ENCODE measurements at regions not wholly inside any gene's neighbourhood (a gene's known extent, or its start where the extent isn't known, plus 50 kb on each side); places are given as distances from the start of the nearest gene placed in this dataset.

- DNase-seq (ENCODE audit: low spot score) = no peak
Observed at GRCh38 chr2:236691799-236692167, 122.2 kb downstream of the ACKR3 start.

GRCh38 chr2:236692937-236693336, 123.3 kb downstream of the ACKR3 start:
- DNase-seq (ENCODE audit: low spot score) = no peak

DNA sequence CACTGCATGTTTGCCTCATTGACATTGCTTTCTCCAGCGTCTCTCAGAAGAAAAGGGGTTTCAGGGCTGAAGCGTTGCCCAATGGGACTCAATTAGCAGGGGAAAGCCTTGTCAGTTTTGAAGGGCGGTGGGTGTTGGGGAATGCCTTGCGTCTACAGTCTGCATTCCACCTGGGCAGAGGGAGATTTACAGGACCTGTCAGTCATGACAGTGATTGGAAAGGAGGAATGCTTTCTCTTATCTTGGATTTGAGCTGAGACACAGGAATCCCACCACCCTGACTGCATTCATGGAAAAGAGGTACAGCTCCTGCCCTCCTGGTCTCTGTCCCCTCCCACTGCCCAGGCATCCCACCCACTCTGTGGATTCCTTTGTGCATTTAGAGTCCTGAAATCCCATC, 123.9 kb downstream of the ACKR3 start:
- DNase-seq (ENCODE audit: low spot score) = no peak

DNA sequence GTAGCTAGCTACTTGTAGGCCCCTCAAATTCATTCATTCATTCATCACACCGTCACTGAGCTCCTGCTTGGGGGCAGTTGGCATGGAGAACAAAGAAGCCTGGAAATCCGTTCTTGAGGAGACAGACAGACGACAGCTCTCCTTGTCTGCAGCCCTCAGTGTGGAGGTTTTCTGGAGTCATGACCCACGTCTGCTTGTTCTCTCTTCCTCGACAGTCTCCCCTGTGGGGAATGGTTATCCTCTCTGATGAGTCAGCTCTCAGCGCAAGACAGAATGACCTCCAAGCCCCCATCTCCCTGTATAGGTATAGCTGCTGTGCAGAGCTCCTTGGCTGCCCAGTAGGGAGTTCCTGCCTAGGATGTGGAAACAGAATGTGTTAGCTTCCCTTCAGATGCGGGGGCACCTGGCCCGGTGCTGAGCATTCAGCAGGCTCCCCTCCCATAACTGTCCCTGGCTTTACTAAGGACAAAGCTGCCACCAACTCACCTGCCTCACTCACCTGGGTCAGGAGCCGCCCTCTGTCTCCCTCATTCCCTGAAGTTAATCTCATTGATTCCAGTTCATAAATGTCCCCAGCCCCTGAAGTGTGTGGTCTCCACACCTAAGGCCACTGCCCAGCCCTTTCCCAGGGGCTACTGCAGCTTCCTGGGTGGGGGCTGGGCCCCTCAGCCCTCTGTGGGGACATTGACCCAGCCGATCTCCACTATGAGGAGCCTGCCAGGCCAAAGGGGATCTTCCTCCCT, 124.7 kb downstream of the ACKR3 start:
- DNase-seq (ENCODE audit: low spot score) = no peak

- no peak for DNase-seq (ENCODE audit: low spot score)
Observed at GRCh38 chr2:236696834-236697233, 127.2 kb downstream of the ACKR3 start.

DNA sequence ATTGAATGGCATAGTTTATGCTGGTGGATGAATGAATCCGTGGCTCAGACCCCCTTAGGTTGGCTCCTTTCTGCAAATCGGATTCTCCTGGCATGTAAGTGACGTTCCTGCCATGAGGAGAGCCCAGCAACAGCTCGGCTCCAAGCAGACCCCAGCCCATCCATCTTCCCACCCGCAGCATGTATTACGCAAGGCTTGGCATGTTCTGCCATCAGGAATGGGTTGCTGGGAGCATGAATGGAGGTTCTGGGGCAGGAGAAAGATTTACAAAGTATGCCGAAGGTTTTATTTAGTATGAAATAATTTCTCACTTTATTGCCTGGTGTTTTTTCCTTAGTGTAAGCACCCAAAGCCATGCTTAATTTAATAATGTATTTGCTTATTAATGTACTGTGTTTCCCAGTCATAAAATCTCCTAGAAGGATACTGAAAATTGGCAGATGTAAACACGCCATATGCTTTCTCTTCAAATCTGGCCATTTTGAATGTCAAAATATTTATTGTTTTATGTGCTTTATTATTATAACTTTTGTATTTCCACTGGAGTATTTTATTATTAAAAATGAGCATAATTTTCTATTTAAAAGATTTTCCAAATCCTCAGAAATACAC, 128.5 kb downstream of the ACKR3 start:
- DNase-seq (ENCODE audit: low spot score) = no peak

DNA sequence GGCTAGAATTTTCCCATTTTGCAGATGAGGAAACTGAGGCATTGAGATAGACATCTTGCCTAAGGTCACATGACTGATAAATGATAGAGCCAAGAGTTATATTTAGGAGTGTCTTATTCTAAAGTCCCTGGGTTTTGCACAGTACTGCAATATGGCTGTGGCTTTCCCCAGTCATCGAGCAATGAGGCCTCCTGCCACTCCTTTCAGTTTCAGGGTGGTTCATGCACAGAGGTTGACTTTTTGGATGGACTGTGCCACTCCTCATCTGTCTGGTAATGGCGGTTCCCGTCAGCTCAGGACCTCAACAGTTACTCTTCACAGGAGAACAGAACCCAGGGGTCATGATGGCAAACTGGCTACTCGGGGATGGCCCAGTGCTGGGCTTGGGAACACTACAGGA, 131.1 kb downstream of the ACKR3 start:
- no peak for DNase-seq (ENCODE audit: low spot score)

DNA sequence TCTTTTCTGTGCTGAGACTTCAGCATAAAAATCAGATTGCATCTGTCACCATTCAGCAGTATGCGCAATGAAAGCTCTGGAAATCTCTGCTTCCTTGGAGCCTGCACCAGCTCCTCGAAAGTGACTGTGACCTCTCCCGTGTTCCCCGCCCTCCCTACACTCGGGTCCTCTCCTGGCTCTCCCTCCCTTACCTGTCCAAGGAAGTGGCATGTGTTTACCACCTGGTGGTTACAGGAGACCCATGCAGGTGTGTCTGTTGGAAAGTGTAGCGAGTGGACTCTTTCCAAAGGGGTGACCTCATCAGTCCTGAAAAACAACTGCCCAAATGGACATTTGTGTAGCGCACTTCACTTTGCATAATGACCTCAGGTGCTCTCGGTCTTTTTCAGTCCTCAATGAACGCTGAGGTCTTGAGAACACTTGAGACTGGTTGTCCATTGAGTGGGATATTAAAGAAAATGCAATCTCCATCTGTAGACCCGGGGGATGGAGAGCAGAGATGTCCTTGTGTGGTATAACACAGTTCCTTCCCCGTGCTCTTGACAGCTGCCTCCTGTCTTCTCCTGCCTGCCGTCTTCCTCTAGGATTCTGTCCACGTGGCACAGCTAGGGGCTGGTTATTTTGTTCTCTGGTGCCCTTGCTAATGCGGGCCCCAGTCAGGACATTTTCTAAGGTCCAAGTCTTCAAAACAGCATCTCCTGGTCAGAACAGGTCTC, 133.2 kb downstream of the ACKR3 start:
- DNase-seq (ENCODE audit: low spot score) = no peak

DNA sequence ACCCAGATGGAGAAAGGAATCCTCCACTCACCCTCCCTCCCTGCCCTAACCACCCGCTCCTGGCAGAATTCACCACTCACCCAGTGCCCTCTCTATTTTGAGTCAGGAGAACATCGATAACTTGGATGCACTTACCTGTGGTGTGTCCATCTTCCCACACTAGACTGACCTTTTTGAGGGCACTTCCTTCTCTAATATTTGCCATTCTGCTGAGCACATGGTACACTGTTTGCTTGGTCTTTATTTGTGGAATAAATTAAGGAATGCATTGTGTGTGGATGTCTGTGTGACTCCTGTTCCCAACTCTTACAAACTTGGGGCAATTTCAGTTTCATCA, 133.7 kb downstream of the ACKR3 start:
- no peak for DNase-seq (ENCODE audit: low spot score)

DNA sequence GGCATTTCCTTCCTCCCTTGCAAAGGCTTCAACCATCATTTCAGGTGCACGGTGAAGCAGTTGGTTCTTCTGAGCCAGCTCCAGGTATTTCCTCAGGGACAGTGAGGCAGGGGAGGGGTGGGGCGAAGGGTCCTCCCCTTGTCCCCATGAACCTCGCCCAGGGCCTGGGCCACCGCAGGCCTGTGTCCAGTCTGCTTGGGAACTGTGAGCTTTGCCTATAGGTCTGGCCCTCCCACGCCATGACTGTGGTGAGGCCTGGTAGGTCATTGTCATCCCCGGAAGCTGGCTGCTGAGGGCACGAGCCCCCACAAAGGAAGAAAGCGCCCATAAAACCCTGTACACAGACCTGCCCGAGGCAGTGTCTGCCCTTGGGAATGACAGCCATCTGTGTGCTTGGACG, 134.3 kb downstream of the ACKR3 start:
- no peak for DNase-seq (ENCODE audit: low spot score)

DNA sequence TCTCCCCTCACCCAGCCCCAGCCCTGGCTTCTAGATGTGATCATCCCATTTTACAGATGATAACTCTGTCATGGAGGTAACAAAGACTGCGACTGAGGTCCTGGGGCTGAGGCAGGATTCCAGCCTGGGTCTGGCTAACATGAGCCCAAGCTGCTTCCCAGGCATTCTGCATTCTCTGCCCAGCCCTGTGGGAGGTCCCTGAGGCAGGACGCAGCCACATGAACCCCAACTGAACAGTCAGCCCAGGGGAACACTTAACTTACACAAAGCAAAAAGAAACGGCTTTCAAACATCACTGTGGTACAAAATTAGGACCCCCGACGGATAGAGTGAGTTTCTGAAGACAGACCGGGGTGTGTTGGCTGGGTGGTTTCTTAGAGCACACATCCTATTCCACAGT, 135.3 kb downstream of the ACKR3 start:
- DNase-seq (ENCODE audit: low spot score) = no peak

DNA sequence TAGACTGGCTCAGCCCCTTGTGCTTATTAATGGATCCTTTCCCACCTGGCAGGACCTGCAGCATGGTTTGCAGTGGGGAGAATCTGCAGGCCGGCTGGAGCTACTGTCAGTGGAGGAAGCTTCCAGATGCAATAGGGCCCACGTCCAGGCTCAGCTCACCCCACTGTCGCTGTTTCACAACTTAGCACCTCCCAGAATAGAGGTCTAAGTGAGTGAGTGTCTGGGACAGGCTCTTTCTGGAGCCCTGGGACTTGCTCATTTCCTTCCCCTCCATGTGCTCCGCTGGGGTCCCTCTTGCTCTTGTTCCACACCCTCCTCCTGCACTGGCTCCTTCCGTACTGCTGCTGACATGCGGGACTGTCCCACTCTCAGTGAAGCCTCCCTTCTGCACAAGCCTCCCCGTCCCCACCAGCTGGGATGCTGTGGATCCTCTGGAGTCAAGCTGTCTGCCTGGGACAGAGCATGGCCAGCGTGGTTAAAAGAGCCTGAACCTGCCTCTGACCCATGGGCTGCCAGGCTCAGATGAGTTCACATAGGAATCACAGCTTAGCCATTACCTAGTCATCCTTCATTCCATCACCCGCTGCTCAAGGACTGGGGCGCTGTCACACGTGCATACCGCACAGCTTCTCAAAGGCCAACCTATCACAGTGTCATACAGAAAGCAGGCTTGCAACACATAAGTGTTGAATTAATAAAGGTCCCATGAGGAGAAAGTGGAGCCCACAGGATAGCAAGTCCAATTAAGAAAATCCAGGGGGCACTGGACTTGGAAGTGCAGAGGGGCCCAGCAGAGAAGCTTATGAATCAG, 135.9 kb downstream of the ACKR3 start:
- no peak for DNase-seq (ENCODE audit: low spot score)

- no peak for DNase-seq (ENCODE audit: low spot score)
Observed at GRCh38 chr2:236706288-236706687, 136.7 kb downstream of the ACKR3 start.

DNA sequence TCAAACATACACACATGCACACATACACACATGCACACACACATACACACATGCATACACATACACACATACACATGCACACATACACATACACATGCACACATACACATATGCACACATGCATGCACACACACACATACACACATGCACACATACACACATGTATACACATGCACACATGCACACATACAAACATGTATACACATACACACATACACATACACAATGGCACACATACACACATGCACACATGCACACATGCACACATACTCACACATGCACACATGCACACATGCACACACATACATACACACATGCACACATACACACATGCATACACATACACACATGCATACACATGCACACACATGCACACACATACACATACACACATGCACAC, 137.2 kb downstream of the ACKR3 start:
- no peak for DNase-seq (ENCODE audit: low spot score)

- DNase-seq (ENCODE audit: low spot score) = no peak
Observed at GRCh38 chr2:236711440-236711839, 141.8 kb downstream of the ACKR3 start.

GRCh38 chr2:236712304-236712703, 142.7 kb downstream of the ACKR3 start:
- DNase-seq (ENCODE audit: low spot score) = no peak

DNA sequence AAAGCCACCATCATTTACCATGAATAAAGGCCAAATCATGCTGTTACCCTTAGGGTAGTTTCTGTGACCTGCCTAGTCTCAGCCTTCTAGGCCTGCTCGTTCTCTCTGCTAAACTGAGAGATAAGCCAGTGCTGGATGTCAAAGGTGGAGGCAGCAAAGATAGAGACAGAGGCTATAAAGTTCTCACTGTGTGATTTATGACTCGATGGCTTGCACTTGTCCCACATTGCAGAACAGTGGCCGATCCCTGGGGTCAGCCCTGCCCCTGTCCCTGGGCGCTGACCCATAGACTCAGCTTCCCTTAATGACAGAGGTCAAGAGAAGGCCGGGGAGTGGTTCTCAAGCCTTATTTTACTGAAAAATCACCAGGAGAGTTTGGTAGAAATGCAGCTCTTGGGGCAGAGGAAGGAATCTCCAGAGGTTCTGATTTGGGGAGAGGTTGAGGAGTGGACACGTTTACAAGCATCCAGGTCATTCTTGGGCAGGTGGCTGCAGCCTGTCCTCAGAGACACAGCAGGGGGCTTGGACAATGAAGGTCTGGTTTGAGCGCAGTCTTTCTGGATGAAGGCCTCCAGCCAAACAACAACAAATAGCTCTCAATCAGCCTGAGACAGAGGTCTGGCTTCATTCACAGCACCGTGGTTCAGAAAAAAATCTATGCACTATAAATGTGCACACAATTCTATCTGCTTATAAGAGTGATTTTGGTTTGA, 143.5 kb downstream of the ACKR3 start:
- no peak for DNase-seq (ENCODE audit: low spot score)

DNA sequence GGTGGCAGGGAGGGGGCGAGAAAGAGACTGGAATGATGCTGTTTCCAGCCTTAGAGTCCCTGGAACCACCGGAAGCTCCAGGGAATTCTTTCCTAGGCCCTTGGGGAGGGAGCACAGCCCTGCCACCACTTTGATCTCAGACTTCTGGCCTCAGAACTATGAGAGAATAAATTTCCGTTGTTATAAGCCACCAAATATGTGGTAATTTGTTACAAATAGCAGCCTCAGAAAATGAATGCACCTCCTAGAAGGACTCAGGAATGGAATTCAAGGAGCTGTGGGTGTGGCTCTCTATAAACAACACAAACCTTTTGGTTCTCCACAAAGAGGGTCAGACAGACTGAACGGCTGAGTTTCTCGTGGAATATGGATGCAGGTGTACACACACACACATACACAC, 144.5 kb downstream of the ACKR3 start:
- DNase-seq (ENCODE audit: low spot score) = no peak

DNA sequence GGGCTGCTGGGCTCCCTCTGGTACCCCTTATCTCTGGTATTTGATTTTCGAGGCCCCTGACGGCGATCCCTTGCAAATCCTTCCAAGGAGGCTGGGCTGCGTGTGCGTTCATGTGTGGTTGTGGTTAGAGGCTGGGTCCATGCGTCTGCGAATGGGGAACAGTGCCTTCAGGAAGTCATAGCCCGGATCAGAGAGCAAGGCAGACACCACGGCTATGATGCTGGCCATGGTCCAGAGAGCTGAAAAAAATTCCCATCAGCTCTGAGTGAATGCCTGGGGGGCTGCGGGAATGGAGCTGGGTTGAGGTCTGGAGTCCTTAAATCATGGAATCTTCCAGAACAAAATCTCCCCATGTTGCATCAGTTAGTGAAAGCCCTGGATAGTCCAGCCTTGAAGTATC, 145.5 kb downstream of the ACKR3 start:
- no peak for DNase-seq (ENCODE audit: low spot score)

DNA sequence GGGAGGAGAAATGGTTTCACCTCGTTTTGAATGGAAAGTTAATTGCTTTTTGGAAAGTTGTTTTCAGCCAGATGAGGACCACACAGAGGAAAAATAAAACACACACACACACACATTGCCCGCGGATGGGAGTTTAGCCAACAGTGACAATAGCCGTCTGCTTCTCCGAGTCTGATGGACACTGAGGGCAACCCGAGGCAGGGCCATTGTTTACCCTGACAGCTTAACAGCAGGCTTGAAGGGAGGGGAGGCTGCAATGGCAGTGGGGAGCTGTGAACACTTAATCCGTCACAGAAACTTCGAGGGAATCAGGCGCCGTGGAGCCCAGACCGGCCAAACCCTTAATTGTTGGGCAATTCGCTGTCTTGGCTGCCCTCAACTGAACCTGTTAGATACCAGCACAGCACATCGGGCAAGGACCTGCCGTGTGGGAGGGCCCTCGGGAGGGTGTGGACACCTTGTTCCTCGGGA, 145.9 kb downstream of the ACKR3 start:
- DNase-seq (ENCODE audit: low spot score) = no peak

- no peak for DNase-seq (ENCODE audit: low spot score)
Observed at GRCh38 chr2:236717120-236717519, 147.5 kb downstream of the ACKR3 start.

DNA sequence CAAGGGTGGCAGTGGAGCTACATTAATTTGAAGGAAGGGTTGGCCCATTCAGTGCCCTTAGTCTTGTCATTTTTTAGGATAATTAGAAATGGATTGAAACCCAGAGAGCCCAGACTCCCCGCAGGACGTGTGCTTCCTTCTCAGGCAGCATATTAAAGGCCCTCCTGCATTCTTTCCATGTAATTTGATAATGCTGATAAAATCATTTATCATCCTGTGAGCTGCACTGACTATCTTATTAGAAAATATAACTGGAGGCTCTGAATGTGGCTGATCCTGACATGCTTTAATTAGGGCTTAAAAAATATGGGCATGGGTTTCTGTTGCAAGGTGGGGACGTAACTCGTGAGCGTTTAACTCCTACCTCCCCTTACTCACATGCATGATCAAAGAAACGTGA, 148.1 kb downstream of the ACKR3 start:
- DNase-seq (ENCODE audit: low spot score) = no peak

Measured in kidney capillary endothelial cell (primary cell).